KMS-11 (cell line): ENCODE measurements at regions not wholly inside any gene's neighbourhood (a gene's known extent, or its start where the extent isn't known, plus 50 kb on each side); places are given as distances from the start of the nearest gene placed in this dataset.

ENCODE experiments used
- H2AFZ ChIP-seq: fragments of 200-600 bp; sonication (generic); 2 replicates; pipeline ENCODE4 v1.6.1; 2016; ENCODE audit warnings: antibody characterized with exemption, mixed run types, low read depth
- H3K27ac ChIP-seq: fragments of 200-600 bp; sonication (generic); 2 replicates; pipeline ENCODE4 v1.6.1; 2016; ENCODE audit warnings: mild to moderate bottlenecking, mixed run types
- H3K27me3 ChIP-seq: fragments of 200-600 bp; sonication (generic); 2 replicates; pipeline ENCODE4 v1.6.1; 2017; ENCODE audit warnings: mild to moderate bottlenecking, low read depth, mixed run types, moderate library complexity; ENCODE audit not compliant: insufficient read depth
- H3K36me3 ChIP-seq: fragments of 200-600 bp; sonication (generic); 2 replicates; pipeline ENCODE4 v1.6.1; 2017; ENCODE audit warnings: mild to moderate bottlenecking, mixed run types; ENCODE audit not compliant: insufficient read depth
- H3K4me1 ChIP-seq: fragments of 200-600 bp; sonication (generic); 2 replicates; pipeline ENCODE4 v1.6.1; 2016; ENCODE audit warnings: mild to moderate bottlenecking, low read depth, mixed run types; ENCODE audit not compliant: poor library complexity, severe bottlenecking
- H3K4me2 ChIP-seq: fragments of 200-600 bp; sonication (generic); 2 replicates; pipeline ENCODE4 v1.7.0; 2016; ENCODE audit warnings: mild to moderate bottlenecking, mixed run types
- H3K4me3 ChIP-seq: fragments of 200-600 bp; sonication (generic); IDR thresholded peaks from 2 replicates; pipeline ENCODE4 v1.6.1; 2017; ENCODE audit warnings: low read depth, low read length, mixed read lengths; ENCODE audit not compliant: insufficient read depth
- H3K79me2 ChIP-seq: fragments of 200-600 bp; sonication (generic); 2 replicates; pipeline ENCODE4 v1.6.1; 2016; ENCODE audit warnings: low read depth, mixed run types; ENCODE audit not compliant: insufficient read depth
- H3K9ac ChIP-seq: fragments of 200-600 bp; sonication (generic); 2 replicates; pipeline ENCODE4 v1.6.1; 2016; ENCODE audit warnings: mild to moderate bottlenecking, mixed run types
- H4K20me1 ChIP-seq: fragments of 200-600 bp; sonication (generic); 2 replicates; pipeline ENCODE4 v1.6.1; 2016; ENCODE audit warnings: mild to moderate bottlenecking, mixed run types; ENCODE audit not compliant: insufficient read depth
- TF ChIP-seq, protein P1 (sequence below): fragments of 200-600 bp; sonication (generic); conservative IDR thresholded peaks from 2 replicates; pipeline ENCODE4 v1.6.1; 2017; ENCODE audit warnings: low read depth, mild to moderate bottlenecking, antibody characterized with exemption, low read length, moderate library complexity, mixed read lengths

DNA sequence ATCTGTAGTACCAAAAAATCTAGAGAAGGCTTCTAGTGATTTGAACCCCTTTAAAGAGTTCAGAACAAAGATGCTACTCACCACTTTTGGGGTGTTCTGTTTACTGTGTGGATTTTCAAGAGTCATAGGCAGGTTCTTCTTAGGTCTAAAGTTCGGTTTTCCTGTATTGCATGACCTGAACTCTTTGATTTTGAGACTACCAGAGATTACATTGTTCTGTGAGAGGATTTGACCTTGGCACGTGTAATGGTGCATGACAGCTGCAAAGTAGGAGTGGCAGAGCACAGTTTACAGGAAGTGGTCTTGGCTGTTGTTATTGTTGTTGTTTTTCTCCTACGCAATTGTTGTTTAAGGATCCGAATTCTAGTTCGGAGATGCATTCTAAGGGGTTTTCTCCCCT, 592.7 kb downstream of the EPHA7 start:
- H3K9ac ChIP-seq: no peak overlapping the region
- TF ChIP-seq, protein P1, sequence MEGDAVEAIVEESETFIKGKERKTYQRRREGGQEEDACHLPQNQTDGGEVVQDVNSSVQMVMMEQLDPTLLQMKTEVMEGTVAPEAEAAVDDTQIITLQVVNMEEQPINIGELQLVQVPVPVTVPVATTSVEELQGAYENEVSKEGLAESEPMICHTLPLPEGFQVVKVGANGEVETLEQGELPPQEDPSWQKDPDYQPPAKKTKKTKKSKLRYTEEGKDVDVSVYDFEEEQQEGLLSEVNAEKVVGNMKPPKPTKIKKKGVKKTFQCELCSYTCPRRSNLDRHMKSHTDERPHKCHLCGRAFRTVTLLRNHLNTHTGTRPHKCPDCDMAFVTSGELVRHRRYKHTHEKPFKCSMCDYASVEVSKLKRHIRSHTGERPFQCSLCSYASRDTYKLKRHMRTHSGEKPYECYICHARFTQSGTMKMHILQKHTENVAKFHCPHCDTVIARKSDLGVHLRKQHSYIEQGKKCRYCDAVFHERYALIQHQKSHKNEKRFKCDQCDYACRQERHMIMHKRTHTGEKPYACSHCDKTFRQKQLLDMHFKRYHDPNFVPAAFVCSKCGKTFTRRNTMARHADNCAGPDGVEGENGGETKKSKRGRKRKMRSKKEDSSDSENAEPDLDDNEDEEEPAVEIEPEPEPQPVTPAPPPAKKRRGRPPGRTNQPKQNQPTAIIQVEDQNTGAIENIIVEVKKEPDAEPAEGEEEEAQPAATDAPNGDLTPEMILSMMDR: no peak
- H3K4me2 ChIP-seq: no peak overlapping the region
- H4K20me1 ChIP-seq: no peaks in the 10 kb centered on the region
- no peak overlapping the region for H3K27ac ChIP-seq
- H3K4me3 ChIP-seq: no peak overlapping the region
- no peak overlapping the region for H2AFZ ChIP-seq
- H3K27me3 ChIP-seq: no peaks in the 10 kb centered on the region
- no peaks in the 10 kb centered on the region for H3K79me2 ChIP-seq
- H3K4me1 ChIP-seq: no peaks in the 10 kb centered on the region
- no peaks in the 10 kb centered on the region for H3K36me3 ChIP-seq

DNA sequence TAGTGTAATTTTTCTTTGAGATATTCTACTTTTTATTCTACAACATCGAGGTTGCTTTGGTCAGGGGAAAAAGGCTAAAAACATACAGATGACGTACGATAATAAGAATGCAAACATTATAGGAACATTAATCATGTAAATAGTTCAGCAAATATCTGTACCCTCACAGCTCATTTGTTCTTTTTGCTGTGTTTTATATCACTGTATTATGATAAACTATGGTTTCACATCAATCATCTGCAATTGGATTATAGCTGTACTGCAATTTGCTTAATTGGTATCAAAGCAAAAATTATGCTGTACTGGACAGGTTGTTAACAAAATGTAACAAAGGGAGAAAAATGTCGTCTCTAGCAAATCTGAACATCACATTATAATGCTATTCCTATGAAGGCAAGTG, 597.1 kb downstream of the EPHA7 start:
- Histone ChIP-seq H4K20me1 (no peaks in the 10 kb centered on the region), H3K4me3 (no peak overlapping the region), H3K27me3 (no peaks in the 10 kb centered on the region), H3K4me2 (no peak overlapping the region), H3K27ac (no peak overlapping the region), H3K79me2 (no peaks in the 10 kb centered on the region), H3K9ac (no peak overlapping the region), H3K36me3 (no peaks in the 10 kb centered on the region), H2AFZ (no peak overlapping the region), H3K4me1 (no peaks in the 10 kb centered on the region)
- TF ChIP-seq, protein P1: no peak

DNA sequence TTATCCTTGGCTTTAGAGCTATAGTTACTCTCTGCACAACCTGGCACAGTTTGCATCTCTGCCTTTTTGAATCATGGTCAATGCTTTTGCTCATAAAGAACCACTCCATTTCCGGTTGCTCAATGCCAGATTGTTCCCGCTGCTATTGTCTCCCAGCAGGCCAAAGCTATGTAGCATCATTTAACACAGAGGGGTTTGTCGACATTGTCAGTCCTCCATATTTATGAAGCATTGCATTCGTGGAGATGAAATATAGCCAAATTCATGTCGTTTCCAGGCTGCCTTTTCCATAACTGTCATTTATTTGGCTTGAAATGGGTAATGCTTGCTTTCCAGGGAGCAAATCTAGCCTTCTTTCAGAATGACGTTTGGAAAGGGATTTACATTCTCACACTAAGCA, 598.8 kb downstream of the EPHA7 start:
- Histone ChIP-seq H3K9ac (no peak overlapping the region), H3K79me2 (no peaks in the 10 kb centered on the region)
- TF ChIP-seq, protein P1: no peak

DNA sequence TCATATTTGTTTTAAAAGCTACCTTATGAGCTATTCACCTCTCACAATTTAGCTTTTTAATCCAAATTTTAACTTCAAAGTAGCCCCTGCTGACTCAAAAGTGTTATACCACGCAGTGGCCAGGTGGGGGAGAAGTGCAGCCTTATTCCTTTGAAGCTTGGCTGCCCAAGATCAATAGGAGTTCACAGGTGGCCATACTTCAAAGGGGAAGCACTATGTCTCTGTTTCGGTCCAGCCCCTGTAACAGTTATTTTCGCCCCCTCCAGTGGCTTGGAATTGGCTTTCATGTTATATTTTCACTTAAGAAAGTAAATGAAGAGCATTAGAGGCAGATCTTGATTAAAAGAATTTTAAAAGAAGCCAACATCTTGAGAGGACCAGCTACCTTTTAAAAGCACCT, 608.4 kb downstream of the EPHA7 start:
- Histone ChIP-seq H3K4me1 (peaks cover 8% of the 10 kb centered on the region), H3K27me3 (no peaks in the 10 kb centered on the region), H3K9ac (no peak overlapping the region), H4K20me1 (no peaks in the 10 kb centered on the region), H2AFZ (no peak overlapping the region), H3K27ac (no peak overlapping the region), H3K36me3 (no peaks in the 10 kb centered on the region), H3K4me3 (no peak overlapping the region), H3K79me2 (no peaks in the 10 kb centered on the region), H3K4me2 (peak overlapping the region; percentile 21; the same call in 1 of the 2 replicates)
- TF ChIP-seq, protein P1: peak; percentile 70

More for the DNA sequence above, 598.8 kb downstream of the EPHA7 start:
- Histone ChIP-seq H3K27me3 (no peaks in the 10 kb centered on the region), H3K4me2 (no peak overlapping the region), H4K20me1 (no peaks in the 10 kb centered on the region), H3K27ac (no peak overlapping the region), H3K4me3 (no peak overlapping the region), H3K4me1 (no peaks in the 10 kb centered on the region), H2AFZ (no peak overlapping the region), H3K36me3 (no peaks in the 10 kb centered on the region)
